Limb (tissue), 2 donors: ENCODE measurements at regions not wholly inside any gene's neighbourhood (a gene's known extent, or its start where the extent isn't known, plus 50 kb on each side); places are given as distances from the start of the nearest gene placed in this dataset.

Experiments used
- DNase-seq, 2 donors: peaks; one replicate each; pipeline ENCODE4 v3.0.0-alpha.2; 2016; ENCODE audit errors: extremely low spot score in 2 of 2

- no peak for DNase-seq
Measured at GRCh38 chr20:52921340-52921739, 50.8 kb upstream of the TSHZ2 start.

DNA sequence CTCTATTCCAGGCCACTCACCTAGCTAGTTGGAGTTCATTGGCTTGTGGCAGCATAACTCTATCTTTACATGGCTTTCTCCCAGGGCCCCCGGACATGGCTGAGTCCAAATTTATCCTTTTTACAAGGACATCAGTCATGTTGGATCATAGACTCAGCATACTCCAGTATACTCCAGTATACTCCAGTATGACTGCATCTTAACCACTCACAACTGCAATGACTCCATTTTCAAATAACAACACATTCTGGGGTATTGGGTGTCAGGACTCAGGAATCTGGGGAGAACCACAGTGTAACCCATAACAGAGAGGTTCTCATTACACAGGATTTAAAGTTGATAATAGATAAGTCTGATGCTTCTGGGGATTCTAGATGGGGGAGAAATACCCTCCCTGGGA, 53.8 kb upstream of the TSHZ2 start:
- DNase-seq = no peak

DNA sequence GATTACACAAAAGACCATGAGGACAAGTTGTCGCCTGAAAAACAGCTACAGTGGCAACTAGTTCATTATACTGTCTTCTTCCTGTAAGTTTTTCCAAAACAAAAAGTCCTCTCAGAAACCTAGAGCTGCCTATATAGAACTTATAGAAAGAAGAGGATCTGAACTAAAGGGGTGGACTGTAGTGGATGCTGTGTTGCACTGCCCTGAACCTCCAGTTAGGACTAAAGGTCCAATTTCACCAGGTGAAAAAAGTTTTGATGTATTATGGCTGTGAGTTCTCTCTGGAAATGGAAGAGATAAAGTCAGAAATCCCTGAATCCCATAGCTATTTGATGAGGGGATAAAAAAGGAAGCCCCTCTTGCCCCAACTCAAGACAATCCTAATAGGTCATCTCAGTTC, 56.6 kb upstream of the TSHZ2 start:
- DNase-seq = no peak

DNA sequence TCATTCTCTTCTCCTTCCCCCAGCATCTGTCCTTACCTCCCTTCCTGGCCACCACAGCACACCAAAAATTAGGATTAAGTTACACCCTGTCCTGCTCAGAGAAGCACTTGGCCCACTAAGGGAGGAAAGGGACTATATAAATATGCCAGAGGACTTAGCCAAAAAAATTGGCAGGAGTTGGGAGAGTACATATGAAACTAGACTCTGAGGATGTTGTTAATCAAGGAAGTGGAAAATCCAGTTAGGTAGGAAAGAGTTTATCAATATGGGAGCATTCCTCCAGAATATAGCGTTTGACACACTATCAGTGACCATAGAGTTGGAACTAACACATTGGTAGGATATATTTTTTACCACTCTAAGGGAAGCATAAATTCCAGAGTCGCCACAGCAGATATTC, 57.3 kb upstream of the TSHZ2 start:
- no peak for DNase-seq

DNA sequence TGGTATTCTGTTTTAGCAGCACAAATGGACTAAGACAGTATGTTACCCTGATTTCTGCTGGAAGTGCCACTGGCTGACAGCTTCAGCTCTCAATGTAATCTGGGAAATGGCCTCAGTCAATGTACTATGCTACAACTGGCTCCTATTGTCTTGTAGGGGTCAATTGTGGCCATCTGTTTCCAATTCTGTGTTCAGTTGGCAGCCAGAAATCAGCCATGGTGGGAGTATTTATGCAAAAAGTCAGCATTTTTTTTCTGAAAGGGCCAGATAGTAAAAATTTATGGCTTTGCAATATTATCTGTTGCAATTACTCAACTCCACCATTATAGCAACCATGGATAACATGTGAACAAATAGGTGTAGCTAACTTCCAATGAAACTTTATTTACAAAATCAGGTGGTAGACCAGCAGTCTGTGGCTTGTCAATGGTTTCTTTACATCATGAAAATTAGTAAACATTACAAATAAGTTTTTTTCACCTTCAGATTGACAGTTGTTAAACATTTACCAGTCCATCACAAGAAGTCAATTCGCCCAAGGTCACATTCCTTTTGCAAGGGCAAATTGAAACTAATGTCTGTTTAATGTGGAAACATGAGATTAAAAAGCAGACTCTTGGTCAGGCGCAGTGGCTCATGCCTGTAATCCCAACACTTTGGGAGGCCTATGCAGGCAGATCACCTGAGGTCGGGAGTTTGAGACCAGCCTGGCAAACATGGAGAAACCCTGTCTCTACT, 58.3 kb upstream of the TSHZ2 start:
- no peak for DNase-seq

DNA sequence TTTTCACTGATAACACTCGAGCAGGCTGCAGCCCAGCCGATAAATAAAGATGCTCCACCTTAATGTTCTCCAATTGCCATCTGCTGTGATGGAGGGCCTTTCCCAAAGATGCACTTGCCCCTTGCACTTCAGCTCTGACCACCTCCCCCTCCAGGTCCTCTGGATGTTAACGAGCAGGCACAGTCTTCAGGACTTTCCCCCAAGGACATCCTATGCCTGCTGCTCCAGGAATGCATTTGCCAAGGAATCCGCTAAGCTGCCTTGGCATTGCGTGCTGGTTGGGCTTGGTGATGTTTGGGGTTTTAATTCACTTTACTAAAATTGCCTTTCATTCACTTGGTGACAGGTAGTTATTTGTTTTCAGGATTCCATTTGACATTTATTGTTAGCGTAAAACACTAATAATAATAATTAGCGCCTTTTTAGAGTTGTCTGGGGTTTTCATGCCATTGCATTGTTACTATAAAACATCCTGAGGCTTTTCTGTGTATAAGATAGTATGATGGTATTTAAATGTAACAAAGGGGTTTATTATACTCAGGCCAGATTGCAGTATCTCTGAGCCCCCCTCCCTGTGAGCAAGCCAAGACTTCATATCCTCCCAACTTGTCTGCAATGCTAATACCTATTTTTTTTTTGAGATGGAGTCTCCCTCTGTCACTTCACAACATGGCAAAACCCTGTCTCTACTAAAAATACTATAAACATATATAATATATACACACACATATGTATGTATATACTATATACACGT, 66.7 kb upstream of the TSHZ2 start:
- no peak for DNase-seq

- DNase-seq = no peak
Measured at GRCh38 chr20:52904837-52905236, 67.3 kb upstream of the TSHZ2 start.

- DNase-seq = no peak
Measured at GRCh38 chr20:52899041-52899608, 73.0 kb upstream of the TSHZ2 start.

GRCh38 chr20:52896348-52896747, 75.8 kb upstream of the TSHZ2 start:
- DNase-seq = no peak

- DNase-seq = no peak
Measured at GRCh38 chr20:52895701-52896100, 76.5 kb upstream of the TSHZ2 start.

GRCh38 chr20:52895235-52895634, 76.9 kb upstream of the TSHZ2 start:
- DNase-seq = no peak

- DNase-seq = no peak
Measured at GRCh38 chr20:52893498-52893897, 78.7 kb upstream of the TSHZ2 start.

DNA sequence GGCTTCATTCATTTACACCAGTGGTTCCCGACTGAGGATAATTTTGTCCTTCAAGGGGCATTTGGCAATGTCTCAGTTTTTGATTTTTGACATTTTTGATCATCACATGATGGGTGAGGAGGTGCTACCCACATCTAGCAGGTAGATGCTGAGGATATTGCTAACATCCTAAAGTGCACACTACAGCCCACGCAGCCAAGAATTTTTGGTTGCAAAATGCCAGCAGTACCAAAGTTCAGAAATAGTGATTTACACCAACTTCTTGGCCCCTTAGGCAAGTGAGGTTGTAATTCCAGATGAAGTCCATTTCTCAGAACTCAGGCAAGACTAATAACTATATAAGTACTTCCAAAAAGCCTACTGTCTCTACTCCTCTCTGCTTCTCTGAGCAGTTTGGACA, 80.1 kb upstream of the TSHZ2 start:
- no peak for DNase-seq

DNA sequence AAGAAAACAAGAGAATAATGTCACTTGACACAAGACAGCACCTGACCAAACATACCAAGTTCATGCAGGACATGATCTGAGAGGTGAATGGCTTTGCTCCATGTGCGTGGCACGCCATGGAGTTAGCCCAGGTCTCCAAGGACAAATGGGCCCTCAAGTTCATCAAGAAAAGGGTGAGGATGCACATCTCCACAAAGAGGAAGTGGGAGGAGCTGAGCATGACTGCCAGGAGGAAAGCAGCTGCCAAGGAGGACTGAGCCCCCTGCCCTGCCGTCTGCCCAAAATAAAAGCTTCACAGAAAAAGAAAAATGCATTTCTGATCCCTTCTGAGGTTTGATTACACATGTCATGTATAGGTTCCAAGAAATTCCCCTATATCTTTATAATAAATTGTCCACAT, 82.0 kb upstream of the TSHZ2 start:
- DNase-seq = no peak

- DNase-seq = no peak
Measured at GRCh38 chr20:52889225-52889624, 82.9 kb upstream of the TSHZ2 start.

GRCh38 chr20:52888096-52888495, 84.1 kb upstream of the TSHZ2 start:
- no peak for DNase-seq

GRCh38 chr20:52880997-52881396, 91.2 kb upstream of the TSHZ2 start:
- no peak for DNase-seq

- no peak for DNase-seq
Measured at GRCh38 chr20:52880259-52880658, 91.9 kb upstream of the TSHZ2 start.

DNA sequence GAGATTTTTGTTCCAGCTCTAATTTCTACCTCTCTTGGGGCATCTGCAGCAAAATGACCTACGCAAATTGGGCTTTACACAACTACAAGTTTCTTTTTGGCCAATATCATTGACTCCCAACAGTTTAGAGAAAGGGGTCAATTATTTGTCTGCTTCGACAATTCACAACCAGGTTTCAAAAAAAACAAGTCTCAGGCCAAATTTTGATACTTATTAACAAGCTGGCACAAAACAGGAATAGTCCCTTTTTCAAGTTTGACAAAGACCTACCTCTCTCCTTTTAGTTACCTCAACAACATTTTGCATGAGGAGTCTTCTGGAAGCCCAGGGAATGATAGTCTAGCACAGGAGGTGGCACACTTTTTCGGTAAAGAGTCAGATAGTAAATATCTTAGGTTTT, 97.9 kb upstream of the TSHZ2 start:
- DNase-seq = no peak

GRCh38 chr20:52869698-52870501, 102.3 kb upstream of the TSHZ2 start:
- no peak for DNase-seq

DNA sequence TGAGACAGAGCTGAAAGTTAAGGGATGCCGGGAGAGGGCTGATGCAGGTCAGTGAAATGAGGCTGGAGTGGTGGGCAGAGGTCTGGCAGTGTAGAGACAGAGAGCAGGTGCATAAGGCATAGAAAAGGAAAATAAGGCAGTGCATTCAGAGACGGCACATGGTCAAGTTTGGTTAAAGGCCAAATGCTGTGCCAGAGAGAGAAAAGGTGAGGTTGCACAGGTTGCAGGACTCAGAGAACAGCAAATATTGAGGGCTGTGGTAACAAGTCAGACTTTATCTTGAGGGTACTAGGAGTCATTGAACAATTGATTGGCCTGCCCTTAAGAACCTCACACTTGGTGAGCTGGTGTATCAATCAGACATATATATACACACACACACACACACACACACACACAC, 102.9 kb upstream of the TSHZ2 start:
- no peak for DNase-seq

GRCh38 chr20:52867305-52867704, 104.9 kb upstream of the TSHZ2 start:
- DNase-seq = no peak
